ENCODE measurements at regions not wholly inside any gene's neighbourhood (a gene's known extent, or its start where the extent isn't known, plus 50 kb on each side); places are given as distances from the start of the nearest gene placed in this dataset.

DNA sequence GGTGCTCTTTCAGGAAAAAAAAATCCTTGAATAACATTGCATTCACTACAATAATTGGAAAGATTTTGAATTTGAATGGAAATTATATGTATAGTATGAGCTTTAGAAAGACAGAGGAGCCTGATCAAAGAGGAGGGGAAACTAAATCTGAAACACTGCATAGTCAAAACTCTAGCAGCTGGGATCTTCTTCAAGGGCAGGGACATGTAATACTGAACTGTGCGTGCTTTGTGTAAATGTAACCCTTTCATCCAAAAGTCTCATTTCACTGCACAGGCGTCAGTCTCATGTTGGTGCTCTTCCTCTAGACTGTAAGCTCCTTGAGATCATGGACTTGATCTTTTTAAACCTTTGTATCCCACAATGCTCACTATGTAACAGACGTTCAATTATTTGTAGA, 212.0 kb upstream of the JADE1 start:
- no peak for TF ChIP-seq EZH2phosphoT487 (IDR thresholded peaks at IDR 0.05; ENCODE audit: borderline replicate concordance, low read depth, low read length)
- TF ChIP-seq, protein P1, sequence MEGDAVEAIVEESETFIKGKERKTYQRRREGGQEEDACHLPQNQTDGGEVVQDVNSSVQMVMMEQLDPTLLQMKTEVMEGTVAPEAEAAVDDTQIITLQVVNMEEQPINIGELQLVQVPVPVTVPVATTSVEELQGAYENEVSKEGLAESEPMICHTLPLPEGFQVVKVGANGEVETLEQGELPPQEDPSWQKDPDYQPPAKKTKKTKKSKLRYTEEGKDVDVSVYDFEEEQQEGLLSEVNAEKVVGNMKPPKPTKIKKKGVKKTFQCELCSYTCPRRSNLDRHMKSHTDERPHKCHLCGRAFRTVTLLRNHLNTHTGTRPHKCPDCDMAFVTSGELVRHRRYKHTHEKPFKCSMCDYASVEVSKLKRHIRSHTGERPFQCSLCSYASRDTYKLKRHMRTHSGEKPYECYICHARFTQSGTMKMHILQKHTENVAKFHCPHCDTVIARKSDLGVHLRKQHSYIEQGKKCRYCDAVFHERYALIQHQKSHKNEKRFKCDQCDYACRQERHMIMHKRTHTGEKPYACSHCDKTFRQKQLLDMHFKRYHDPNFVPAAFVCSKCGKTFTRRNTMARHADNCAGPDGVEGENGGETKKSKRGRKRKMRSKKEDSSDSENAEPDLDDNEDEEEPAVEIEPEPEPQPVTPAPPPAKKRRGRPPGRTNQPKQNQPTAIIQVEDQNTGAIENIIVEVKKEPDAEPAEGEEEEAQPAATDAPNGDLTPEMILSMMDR (conservative IDR thresholded peaks at IDR 0.05; ENCODE audit: low read length): no peak
